ENCODE measurements at regions not wholly inside any gene's neighbourhood (a gene's known extent, or its start where the extent isn't known, plus 50 kb on each side); places are given as distances from the start of the nearest gene placed in this dataset.

DNA sequence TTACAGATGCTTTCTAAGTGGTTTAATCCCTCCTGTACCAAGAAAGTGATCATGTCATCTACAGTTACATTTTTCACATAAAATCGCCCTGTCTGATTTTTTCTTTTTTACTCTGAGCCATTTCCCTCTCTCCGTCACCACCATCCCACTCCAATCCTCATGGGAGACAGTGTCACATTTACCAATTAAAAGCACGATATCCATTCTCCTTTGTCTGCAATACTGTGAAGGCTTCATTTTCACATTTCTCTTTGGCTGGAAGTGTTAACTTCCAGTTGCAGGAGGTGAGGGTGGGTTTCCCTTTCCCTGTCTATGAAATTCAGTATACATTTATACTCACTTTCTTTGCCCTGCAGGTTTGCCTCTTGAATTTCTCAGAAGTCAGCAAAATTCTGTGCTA, 372.7 kb upstream of the CNR1 start:
- TF ChIP-seq, protein P1, sequence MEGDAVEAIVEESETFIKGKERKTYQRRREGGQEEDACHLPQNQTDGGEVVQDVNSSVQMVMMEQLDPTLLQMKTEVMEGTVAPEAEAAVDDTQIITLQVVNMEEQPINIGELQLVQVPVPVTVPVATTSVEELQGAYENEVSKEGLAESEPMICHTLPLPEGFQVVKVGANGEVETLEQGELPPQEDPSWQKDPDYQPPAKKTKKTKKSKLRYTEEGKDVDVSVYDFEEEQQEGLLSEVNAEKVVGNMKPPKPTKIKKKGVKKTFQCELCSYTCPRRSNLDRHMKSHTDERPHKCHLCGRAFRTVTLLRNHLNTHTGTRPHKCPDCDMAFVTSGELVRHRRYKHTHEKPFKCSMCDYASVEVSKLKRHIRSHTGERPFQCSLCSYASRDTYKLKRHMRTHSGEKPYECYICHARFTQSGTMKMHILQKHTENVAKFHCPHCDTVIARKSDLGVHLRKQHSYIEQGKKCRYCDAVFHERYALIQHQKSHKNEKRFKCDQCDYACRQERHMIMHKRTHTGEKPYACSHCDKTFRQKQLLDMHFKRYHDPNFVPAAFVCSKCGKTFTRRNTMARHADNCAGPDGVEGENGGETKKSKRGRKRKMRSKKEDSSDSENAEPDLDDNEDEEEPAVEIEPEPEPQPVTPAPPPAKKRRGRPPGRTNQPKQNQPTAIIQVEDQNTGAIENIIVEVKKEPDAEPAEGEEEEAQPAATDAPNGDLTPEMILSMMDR (conservative IDR thresholded peaks at IDR 0.05) = no peak
- no peak for TF ChIP-seq EZH2 (IDR thresholded peaks at IDR 0.05; ENCODE audit: low read depth)
